B cell (primary cell): ENCODE measurements at regions not wholly inside any gene's neighbourhood (a gene's known extent, or its start where the extent isn't known, plus 50 kb on each side); places are given as distances from the start of the nearest gene placed in this dataset.

Source experiments
- ATAC-seq: fragments of 200-7000 bp; cut with Tn5 transposase; one replicate; pipeline ENCODE4 v1.10.0; 2021; ENCODE audit warnings: low read depth, mild to moderate bottlenecking, moderate number of reproducible peaks, moderate library complexity
- CTCF ChIA-PET: fragments of 350-600 bp; sonication (Branson Sonifier 250); formaldehyde crosslinking; loops from one replicate; lab custom pipeline; 2021; ENCODE audit warnings: antibody characterized with exemption, inconsistent platforms; lab: Charles Lee
- POLR2A ChIA-PET: fragments of 350-600 bp; sonication (Branson Sonifier 250); formaldehyde crosslinking; loops from one replicate; lab custom pipeline; 2021; ENCODE audit warnings: antibody characterized with exemption; lab: Charles Lee
- DNase-seq: peaks from one replicate; pipeline ENCODE4 v3.0.0; 2013
- H2AFZ ChIP-seq: 2 replicates; pipeline ENCODE4 v1.6.1; 2012; ENCODE audit warnings: mild to moderate bottlenecking, low read depth, low read length; ENCODE audit not compliant: insufficient read depth, poor library complexity, severe bottlenecking
- H3K27ac ChIP-seq, 2 donors: 1 replicate in 1 of 2; 2 replicates in 1 of 2; pipeline ENCODE4 v1.5.1; 2012 to 2013; ENCODE audit warnings: low read length in 2 of 2, mild to moderate bottlenecking in 2 of 2, moderate library complexity in 1 of 2
- H3K27me3 ChIP-seq, 4 experiments: fragments of 200-600 bp in 1 of 4; sonication (generic) in 1 of 4; replicated peaks in 1 of 4; 1 replicate in 2 of 4; 2 replicates in 2 of 4; pipeline versions ENCODE4 v1.6.1 to v1.7.0; 2013 to 2016; ENCODE audit warnings: low read length in 3 of 4, mild to moderate bottlenecking in 2 of 4, mixed read lengths in 1 of 4, moderate library complexity in 1 of 4; ENCODE audit not compliant: insufficient read depth in 4 of 4, control insufficient read depth in 3 of 4; ENCODE audit errors: control extremely low read depth in 1 of 4
- H3K36me3 ChIP-seq, 2 experiments: replicated peaks in 1 of 2; 1 replicate in 1 of 2; 2 replicates in 1 of 2; pipeline versions ENCODE4 v1.6.1 to v1.7.1; 2013; ENCODE audit warnings: low read length in 1 of 2; ENCODE audit not compliant: insufficient read depth in 2 of 2, control insufficient read depth in 1 of 2; ENCODE audit errors: control extremely low read depth in 1 of 2, extremely low read depth in 1 of 2
- H3K4me1 ChIP-seq, 2 donors: fragments of 200-600 bp in 1 of 2; sonication (generic) in 1 of 2; 1 replicate in 1 of 2; 2 replicates in 1 of 2; pipeline versions ENCODE4 v1.5.1 to v1.6.1; 2013 to 2017; ENCODE audit warnings: low read length in 2 of 2; ENCODE audit not compliant: control insufficient read depth in 2 of 2, insufficient read depth in 2 of 2
- H3K4me2 ChIP-seq: replicated peaks from 2 replicates; pipeline ENCODE3; 2012; ENCODE audit warnings: mild to moderate bottlenecking, low read depth, low read length; ENCODE audit not compliant: poor library complexity, severe bottlenecking
- H3K4me3 ChIP-seq, 5 experiments: fragments of 200-600 bp in 1 of 5; sonication (generic) in 1 of 5; 1 replicate in 3 of 5; 2 replicates in 2 of 5; pipeline versions ENCODE4 v1.5.1 to v1.7.0; 2011 to 2016; ENCODE audit warnings: low read length in 4 of 5, mild to moderate bottlenecking in 4 of 5, low read depth in 2 of 5, control low read depth in 1 of 5, moderate library complexity in 1 of 5; ENCODE audit not compliant: insufficient read depth in 1 of 5; ENCODE audit errors: control extremely low read depth in 1 of 5, extremely low read depth in 1 of 5
- H3K79me2 ChIP-seq: fragments of 200-600 bp; sonication (generic); one replicate; pipeline ENCODE4 v1.6.0; 2016; ENCODE audit warnings: low read length; ENCODE audit not compliant: control insufficient read depth, insufficient read depth
- H3K9ac ChIP-seq: fragments of 200-600 bp; sonication (generic); 2 replicates; pipeline ENCODE4 v1.6.1; 2017; ENCODE audit warnings: mild to moderate bottlenecking, low read length, moderate library complexity
- H3K9me3 ChIP-seq, 3 donors: one replicate each; pipeline versions ENCODE4 v1.6.1 to v1.7.1; 2013; ENCODE audit warnings: low read length in 2 of 3; ENCODE audit not compliant: control insufficient read depth in 2 of 3, insufficient read depth in 1 of 3; ENCODE audit errors: control extremely low read depth in 1 of 3
- H4K20me1 ChIP-seq: 2 replicates; pipeline ENCODE4 v1.6.0; 2012; ENCODE audit warnings: mild to moderate bottlenecking, low read length; ENCODE audit not compliant: insufficient read depth, control insufficient read depth, poor library complexity, severe bottlenecking
- H3K27ac Mint-ChIP-seq: one replicate; pipeline ENCODE4 v1.8.0; 2021; ENCODE audit warnings: mixed read lengths
- H3K27me3 Mint-ChIP-seq: one replicate; pipeline ENCODE4 v1.8.0; 2021; ENCODE audit warnings: mixed read lengths
- H3K4me1 Mint-ChIP-seq: one replicate; pipeline ENCODE4 v1.8.0; 2021; ENCODE audit warnings: mixed read lengths
- H3K4me3 Mint-ChIP-seq: one replicate; pipeline ENCODE4 v1.8.0; 2021; ENCODE audit warnings: mixed read lengths
- H3K9me3 Mint-ChIP-seq: one replicate; pipeline ENCODE4 v1.8.0; 2022; ENCODE audit warnings: mixed read lengths; ENCODE audit not compliant: insufficient read depth
- EZH2 ChIP-seq: IDR thresholded peaks from 2 replicates; pipeline ENCODE4 v1.6.1; 2012; ENCODE audit warnings: borderline replicate concordance, low read depth, mild to moderate bottlenecking, moderate library complexity, low read length; ENCODE audit not compliant: insufficient read depth, poor library complexity, severe bottlenecking
- WGBS: methylation state at CpG from one replicate; pipeline ENCODE4 v1.1.5; 2013; ENCODE audit warnings: missing lambda C conversion rate; ENCODE audit not compliant: insufficient coverage; 5-methylcytosine and 5-hydroxymethylcytosine counted together
- intact Hi-C: fragments of 100-400 bp; cut with micrococcal nuclease; formaldehyde crosslinking; loops from one replicate; pipeline ENCODE4 v1.10.0; 2022
- TF ChIP-seq, protein P1 (sequence below): fragments of 200-600 bp; IDR thresholded peaks from one replicate; pipeline ENCODE4 v1.8.0; 2022; ENCODE audit warnings: antibody characterized with exemption, mild to moderate bottlenecking

DNA sequence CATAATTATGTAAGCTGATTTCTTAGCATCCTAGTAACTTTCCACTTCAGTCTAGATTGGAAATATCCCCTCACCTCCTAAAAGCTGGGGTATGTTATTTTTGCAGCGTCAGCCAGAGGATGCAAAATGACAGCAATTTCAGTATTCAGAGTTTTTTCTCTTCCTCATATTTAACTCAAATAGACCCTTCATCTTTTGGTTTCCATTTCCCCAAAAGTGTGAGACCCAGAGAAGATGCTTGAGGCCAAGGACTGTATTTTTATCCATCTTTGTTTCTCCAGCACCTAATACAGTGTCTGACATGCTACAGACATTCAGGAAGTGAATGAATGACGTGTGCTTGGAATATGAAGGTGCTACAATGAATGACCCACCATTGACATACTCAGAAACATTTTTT lies 75.5 kb upstream of the RANBP3L start:
- Histone ChIP-seq H3K4me3 (no peak overlapping the region), H3K27ac (no peak overlapping the region), H3K9ac (no peak overlapping the region), H3K79me2 (no peaks in the 10 kb centered on the region), H4K20me1 (no peaks in the 10 kb centered on the region), H3K4me1 (no peaks in the 10 kb centered on the region), H3K36me3 (no peaks in the 10 kb centered on the region), H3K27me3 (no peaks in the 10 kb centered on the region), H3K4me2 (no peak overlapping the region), H2AFZ (no peak overlapping the region), H3K9me3 (no peaks in the 10 kb centered on the region)
- no peak for ATAC-seq
- no peak for DNase-seq
- Mint-ChIP-seq H3K4me1 (no peaks in the 10 kb centered on the region), H3K4me3 (no peak overlapping the region), H3K27ac (no peak overlapping the region), H3K9me3 (no peaks in the 10 kb centered on the region), H3K27me3 (no peaks in the 10 kb centered on the region)
- 80% methylated on average over 1 of the region's 2 CpGs for WGBS
- intact Hi-C loops: no loop called here
- ChIA-PET CTCF (no interaction called here), POLR2A (no interaction called here)
- no peak for TF ChIP-seq EZH2
- TF ChIP-seq, protein P1, sequence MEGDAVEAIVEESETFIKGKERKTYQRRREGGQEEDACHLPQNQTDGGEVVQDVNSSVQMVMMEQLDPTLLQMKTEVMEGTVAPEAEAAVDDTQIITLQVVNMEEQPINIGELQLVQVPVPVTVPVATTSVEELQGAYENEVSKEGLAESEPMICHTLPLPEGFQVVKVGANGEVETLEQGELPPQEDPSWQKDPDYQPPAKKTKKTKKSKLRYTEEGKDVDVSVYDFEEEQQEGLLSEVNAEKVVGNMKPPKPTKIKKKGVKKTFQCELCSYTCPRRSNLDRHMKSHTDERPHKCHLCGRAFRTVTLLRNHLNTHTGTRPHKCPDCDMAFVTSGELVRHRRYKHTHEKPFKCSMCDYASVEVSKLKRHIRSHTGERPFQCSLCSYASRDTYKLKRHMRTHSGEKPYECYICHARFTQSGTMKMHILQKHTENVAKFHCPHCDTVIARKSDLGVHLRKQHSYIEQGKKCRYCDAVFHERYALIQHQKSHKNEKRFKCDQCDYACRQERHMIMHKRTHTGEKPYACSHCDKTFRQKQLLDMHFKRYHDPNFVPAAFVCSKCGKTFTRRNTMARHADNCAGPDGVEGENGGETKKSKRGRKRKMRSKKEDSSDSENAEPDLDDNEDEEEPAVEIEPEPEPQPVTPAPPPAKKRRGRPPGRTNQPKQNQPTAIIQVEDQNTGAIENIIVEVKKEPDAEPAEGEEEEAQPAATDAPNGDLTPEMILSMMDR: no peak

DNA sequence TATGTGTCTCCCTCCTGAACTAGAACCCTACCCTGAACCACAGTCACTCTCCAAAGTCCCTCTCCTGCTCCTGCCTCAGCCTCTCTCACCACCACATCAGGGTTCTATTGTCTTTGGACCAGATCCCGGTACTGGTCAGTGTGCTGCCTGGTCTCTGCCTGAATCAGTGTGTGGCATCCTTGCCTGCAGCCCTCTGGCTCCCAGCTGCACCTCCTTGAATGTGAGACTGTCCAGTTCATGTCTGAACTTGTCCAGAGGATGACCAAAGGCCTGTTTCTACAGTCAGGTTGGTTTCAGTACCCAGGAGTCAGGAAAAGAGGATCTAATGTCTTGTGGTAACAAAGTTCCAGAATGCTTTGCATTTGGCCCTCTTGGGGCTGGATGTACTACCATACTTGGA lies 76.8 kb upstream of the RANBP3L start:
- Mint-ChIP-seq H3K27me3 (no peaks in the 10 kb centered on the region), H3K4me3 (no peak overlapping the region), H3K27ac (no peak overlapping the region), H3K4me1 (no peaks in the 10 kb centered on the region), H3K9me3 (no peaks in the 10 kb centered on the region)
- 92% methylated on average over 1 of the region's 1 CpG for WGBS
- Histone ChIP-seq H3K4me1 (no peaks in the 10 kb centered on the region), H3K4me2 (no peak overlapping the region), H2AFZ (no peak overlapping the region), H3K27ac (no peak overlapping the region), H3K27me3 (no peaks in the 10 kb centered on the region), H3K79me2 (no peaks in the 10 kb centered on the region), H3K4me3 (no peak overlapping the region), H3K9ac (no peak overlapping the region), H4K20me1 (no peaks in the 10 kb centered on the region), H3K9me3 (no peaks in the 10 kb centered on the region), H3K36me3 (no peaks in the 10 kb centered on the region)
- ATAC-seq (no peak), DNase-seq (no peak)
- no peak for TF ChIP-seq EZH2
- TF ChIP-seq, protein P1: no peak
- POLR2A ChIA-PET: no interaction called here
- intact Hi-C loops: no loop called here
- CTCF ChIA-PET: no interaction called here
